NCI-H69 (cell line): ENCODE measurements at regions not wholly inside any gene's neighbourhood (a gene's known extent, or its start where the extent isn't known, plus 50 kb on each side); places are given as distances from the start of the nearest gene placed in this dataset.
"Not testable (repeated sequence)": the region's sequence is repeated elsewhere in the genome, so short reads cannot be mapped to it uniquely, and the experiment has no call there.

Experiments used
- DNase-seq: peaks from one replicate; lab custom pipeline; 2025; lab: John Stamatoyannopoulos, UW

- DNase-seq: peak; percentile 55
Measured at GRCh38 chr15:34651997-34652725, 68.7 kb upstream of the GOLGA8B start.

GRCh38 chr15:34650177-34650576, 66.7 kb upstream of the GOLGA8B start:
- DNase-seq: no peak

- DNase-seq: peak; percentile 12
Measured at GRCh38 chr15:34648294-34648631, 64.8 kb upstream of the GOLGA8B start.

- DNase-seq: peak; percentile 76
Measured at GRCh38 chr15:34647569-34648293, 64.3 kb upstream of the GOLGA8B start.

GRCh38 chr15:34646918-34647317, 63.5 kb upstream of the GOLGA8B start:
- DNase-seq: no peak

GRCh38 chr15:34644851-34645250, 61.4 kb upstream of the GOLGA8B start:
- no peak for DNase-seq

- DNase-seq: no peak
Measured at GRCh38 chr15:34644061-34644460, 60.6 kb upstream of the GOLGA8B start.

- peak; percentile 32 for DNase-seq
Measured at GRCh38 chr15:34642247-34642646, 58.8 kb upstream of the GOLGA8B start.

- no peak for DNase-seq
Measured at GRCh38 chr15:34640661-34641060, 57.2 kb upstream of the GOLGA8B start.

GRCh38 chr15:34637305-34637704, 53.9 kb upstream of the GOLGA8B start:
- DNase-seq: no peak

- not testable (repeated sequence) for DNase-seq
Measured at GRCh38 chr15:34633602-34634001, 50.2 kb upstream of the GOLGA8B start.
